Kidney epithelial cell (primary cell): ENCODE measurements at regions not wholly inside any gene's neighbourhood (a gene's known extent, or its start where the extent isn't known, plus 50 kb on each side); places are given as distances from the start of the nearest gene placed in this dataset.

ENCODE experiments used
- DNase-seq: peaks from one replicate; pipeline ENCODE4 v3.0.0-alpha.2; 2010; ENCODE audit warnings: low read depth
- H3K27me3 ChIP-seq: 2 replicates; pipeline ENCODE4 v1.6.0; 2011; ENCODE audit warnings: low read length; ENCODE audit not compliant: control insufficient read depth, insufficient read depth
- H3K36me3 ChIP-seq: 2 replicates; pipeline ENCODE4 v1.5.1; 2011; ENCODE audit warnings: low read length; ENCODE audit not compliant: control insufficient read depth, insufficient read depth
- H3K4me3 ChIP-seq: 2 replicates; pipeline ENCODE4 v1.5.1; 2011; ENCODE audit warnings: low read depth, mild to moderate bottlenecking, control low read depth, low read length
- TF ChIP-seq, protein P1 (sequence below): IDR thresholded peaks from 2 replicates; pipeline ENCODE4 v1.5.1; 2011; ENCODE audit warnings: mild to moderate bottlenecking, moderate library complexity, low read length, control low read depth, inconsistent platforms; ENCODE audit not compliant: insufficient read depth, poor library complexity, severe bottlenecking

- TF ChIP-seq, protein P1, sequence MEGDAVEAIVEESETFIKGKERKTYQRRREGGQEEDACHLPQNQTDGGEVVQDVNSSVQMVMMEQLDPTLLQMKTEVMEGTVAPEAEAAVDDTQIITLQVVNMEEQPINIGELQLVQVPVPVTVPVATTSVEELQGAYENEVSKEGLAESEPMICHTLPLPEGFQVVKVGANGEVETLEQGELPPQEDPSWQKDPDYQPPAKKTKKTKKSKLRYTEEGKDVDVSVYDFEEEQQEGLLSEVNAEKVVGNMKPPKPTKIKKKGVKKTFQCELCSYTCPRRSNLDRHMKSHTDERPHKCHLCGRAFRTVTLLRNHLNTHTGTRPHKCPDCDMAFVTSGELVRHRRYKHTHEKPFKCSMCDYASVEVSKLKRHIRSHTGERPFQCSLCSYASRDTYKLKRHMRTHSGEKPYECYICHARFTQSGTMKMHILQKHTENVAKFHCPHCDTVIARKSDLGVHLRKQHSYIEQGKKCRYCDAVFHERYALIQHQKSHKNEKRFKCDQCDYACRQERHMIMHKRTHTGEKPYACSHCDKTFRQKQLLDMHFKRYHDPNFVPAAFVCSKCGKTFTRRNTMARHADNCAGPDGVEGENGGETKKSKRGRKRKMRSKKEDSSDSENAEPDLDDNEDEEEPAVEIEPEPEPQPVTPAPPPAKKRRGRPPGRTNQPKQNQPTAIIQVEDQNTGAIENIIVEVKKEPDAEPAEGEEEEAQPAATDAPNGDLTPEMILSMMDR, result no peak
These were observed 132.9 kb upstream of the RAB4A start for GRCh38 chr1:229138058-229138457.

DNA sequence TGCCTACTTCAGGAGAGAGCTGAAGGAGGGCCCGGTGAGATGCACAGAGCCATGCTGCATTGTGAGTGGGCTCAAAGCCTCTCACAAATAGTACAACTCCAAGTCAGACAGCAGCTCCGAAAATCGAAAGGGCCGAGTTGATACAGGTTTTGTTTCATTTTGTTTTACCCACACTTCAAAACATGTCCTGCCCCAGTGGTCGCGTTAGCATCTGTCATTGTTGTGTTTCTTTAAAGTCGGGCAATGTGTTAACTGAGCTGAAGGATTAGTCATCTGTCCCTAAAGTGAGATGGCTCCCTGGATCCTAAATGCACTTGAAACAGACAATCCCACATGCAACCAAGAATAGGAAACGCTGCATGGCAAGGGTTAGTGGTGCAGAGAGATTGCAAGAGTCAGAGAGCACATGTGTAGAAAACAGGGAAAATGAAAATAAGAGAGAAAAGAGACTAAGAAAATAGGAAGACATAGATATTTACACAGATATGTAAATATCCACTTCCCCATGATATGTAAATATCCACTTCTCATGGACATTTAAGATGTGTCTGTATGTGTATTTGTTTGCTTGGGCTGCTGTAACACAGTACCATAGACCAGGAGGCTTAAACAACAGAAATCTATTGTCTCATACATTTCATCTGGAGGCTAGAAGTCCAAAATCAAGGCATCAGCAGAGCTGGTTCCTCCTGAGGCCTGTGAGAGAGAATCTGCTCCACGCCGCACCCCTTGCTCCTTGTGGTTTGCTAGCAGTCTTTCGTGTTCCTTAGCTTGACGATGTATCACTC lies 131.4 kb upstream of the RAB4A start:
- no peak for DNase-seq
- H3K27me3 ChIP-seq, result peaks cover 6% of the 10 kb centered on the region

More at GRCh38 chr1:229138058-229138457, 132.9 kb upstream of the RAB4A start:
- H3K27me3 ChIP-seq, result peaks cover 6% of the 10 kb centered on the region
- no peak overlapping the region for H3K4me3 ChIP-seq
- no peaks in the 10 kb centered on the region for H3K36me3 ChIP-seq
- no peak for DNase-seq

DNA sequence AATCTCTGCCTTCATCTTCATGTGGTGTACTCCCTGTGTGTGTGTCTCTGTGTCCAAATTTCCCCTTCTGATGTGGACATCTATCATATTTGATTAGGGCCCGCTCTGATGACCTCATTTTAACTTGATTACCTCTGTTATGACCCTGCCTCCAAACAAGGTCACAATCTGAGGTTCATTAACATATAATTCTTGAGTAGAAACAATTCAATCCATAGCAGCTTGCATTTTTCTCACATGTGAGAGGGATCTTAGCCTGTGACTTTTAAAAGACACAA lies 130.9 kb upstream of the RAB4A start:
- TF ChIP-seq, protein P1, result no peak
- no peaks in the 10 kb centered on the region for H3K36me3 ChIP-seq
- peaks cover 6% of the 10 kb centered on the region for H3K27me3 ChIP-seq
- no peak overlapping the region for H3K4me3 ChIP-seq
- DNase-seq, result no peak

More for the DNA sequence above, 131.4 kb upstream of the RAB4A start:
- TF ChIP-seq, protein P1, result no peak
- no peak overlapping the region for H3K4me3 ChIP-seq
- H3K36me3 ChIP-seq, result no peaks in the 10 kb centered on the region

DNA sequence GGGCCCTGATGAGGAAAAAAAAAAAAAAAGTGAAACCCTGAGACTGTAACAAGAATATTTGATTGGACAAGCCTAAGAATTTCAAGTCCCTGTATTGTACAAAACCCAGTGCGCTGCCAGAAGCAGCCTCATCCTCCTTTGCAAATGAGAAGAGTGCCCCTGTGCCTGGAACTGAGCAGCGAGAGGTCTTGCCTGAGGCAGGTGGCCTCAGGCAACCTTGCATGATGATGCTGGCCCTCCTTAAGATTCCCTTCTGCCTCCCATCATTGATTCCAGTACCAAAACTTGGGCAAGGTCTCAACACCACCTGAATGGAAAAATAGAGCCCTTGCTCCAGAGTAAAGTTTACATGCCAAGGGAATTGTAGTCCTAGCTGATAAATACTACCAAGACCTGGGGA lies 129.6 kb upstream of the RAB4A start:
- Histone ChIP-seq H3K27me3 (peaks cover 14% of the 10 kb centered on the region), H3K36me3 (no peaks in the 10 kb centered on the region)
- TF ChIP-seq, protein P1, result no peak

DNA sequence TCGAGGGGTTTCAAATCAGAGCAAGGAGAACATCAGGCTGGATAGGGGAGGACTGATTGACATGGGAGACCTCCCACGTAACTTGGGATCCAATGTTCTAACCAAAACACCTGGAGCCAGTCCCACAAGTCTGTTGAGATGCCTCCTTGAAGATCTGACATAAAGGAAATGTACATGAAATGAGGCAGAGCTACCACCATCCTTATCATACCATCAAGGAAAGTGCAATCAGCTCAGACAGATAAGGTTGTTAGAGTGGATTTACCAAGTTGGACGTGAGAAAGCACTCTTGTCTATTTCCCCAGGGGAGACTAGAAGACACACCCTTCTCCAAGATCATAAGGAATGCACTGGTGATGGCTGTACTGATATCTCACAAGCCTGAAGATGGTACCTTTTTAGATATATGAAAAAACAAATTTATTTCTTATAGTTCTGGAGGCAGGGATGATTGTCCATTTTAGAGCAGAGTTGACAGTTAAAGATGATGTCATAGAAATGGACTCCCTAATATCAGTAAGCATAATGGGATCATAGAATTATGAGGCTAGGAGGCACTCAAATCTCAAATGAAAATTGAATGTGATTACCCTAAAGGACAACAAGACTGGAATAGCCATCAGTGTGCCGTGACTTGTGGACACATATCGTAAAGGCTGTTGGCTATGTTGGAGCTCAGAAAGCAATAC lies 129.1 kb upstream of the RAB4A start:
- no peak for DNase-seq
- no peaks in the 10 kb centered on the region for H3K36me3 ChIP-seq
- no peak overlapping the region for H3K4me3 ChIP-seq
- H3K27me3 ChIP-seq, result peaks cover 19% of the 10 kb centered on the region
- TF ChIP-seq, protein P1, result no peak

More for the DNA sequence above, 129.6 kb upstream of the RAB4A start:
- H3K4me3 ChIP-seq, result no peak overlapping the region
- no peak for DNase-seq
